ENCODE measurements at regions not wholly inside any gene's neighbourhood (a gene's known extent, or its start where the extent isn't known, plus 50 kb on each side); places are given as distances from the start of the nearest gene placed in this dataset.

- TF ChIP-seq RCOR1 (IDR thresholded peaks at IDR 0.05; ENCODE audit: low read length) (no peak), CTCF (IDR thresholded peaks at IDR 0.05) (no peak), TAF1 (IDR thresholded peaks at IDR 0.05; ENCODE audit: borderline replicate concordance, low read depth, low read length) (no peak), MAX (IDR thresholded peaks at IDR 0.05; ENCODE audit: low read depth) (no peak), CHD2 (IDR thresholded peaks at IDR 0.05; ENCODE audit: low read length, partially characterized antibody) (no peak), ZBTB33 (IDR thresholded peaks at IDR 0.05; ENCODE audit: borderline replicate concordance, low read depth) (no peak), EP300 (IDR thresholded peaks at IDR 0.05; ENCODE audit: borderline replicate concordance in 1 of 2, low read depth in 1 of 2, low read length in 1 of 2) (no peak), GABPA (IDR thresholded peaks at IDR 0.05; ENCODE audit: low read depth) (no peak), REST (IDR thresholded peaks at IDR 0.05; ENCODE audit: low read depth, low read length) (no peak), POLR2AphosphoS5 (IDR thresholded peaks at IDR 0.05; ENCODE audit: low read depth, low read length) (no peak), RFX5 (IDR thresholded peaks at IDR 0.05; ENCODE audit: low read length) (no peak), PBX3 (IDR thresholded peaks at IDR 0.05) (no peak), RAD21 (IDR thresholded peaks at IDR 0.05; ENCODE audit: low read length) (no peak)
Observed at GRCh38 chrX:116290359-116290758, 119.8 kb downstream of the AGTR2 start.

Data from SK-N-SH (cell line).